Natural killer cell treated with Interleukin-12 subunit alpha and Interleukin-12 subunit beta and Interleukin-15 and Interleukin-18, amount 100 ng/mL, for 72 hours (primary cell): ENCODE measurements at regions not wholly inside any gene's neighbourhood (a gene's known extent, or its start where the extent isn't known, plus 50 kb on each side); places are given as distances from the start of the nearest gene placed in this dataset.

Source experiments
- ATAC-seq, 2 donors: fragments of 150-1000 bp; cut with Tn5 transposase in 1 of 2; sonication (Bioruptor Pico), chemical (Tn5 transposase) in 1 of 2; 2 replicates each; pipeline ENCODE4 v1.10.0; 2021
- DNase-seq: peaks from one replicate; pipeline ENCODE4 v3.0.0; 2022; ENCODE audit warnings: low spot score
- H3K27ac Mint-ChIP-seq, 2 donors: 1 replicate in 1 of 2; 2 replicates in 1 of 2; pipeline ENCODE4 v1.8.0; 2022; ENCODE audit warnings: mixed read lengths in 2 of 2, mild to moderate bottlenecking in 1 of 2, moderate library complexity in 1 of 2
- H3K27me3 Mint-ChIP-seq, 2 donors: 1 replicate in 1 of 2; 2 replicates in 1 of 2; pipeline ENCODE4 v1.8.0; 2022; ENCODE audit warnings: mixed read lengths in 2 of 2
- H3K36me3 Mint-ChIP-seq: one replicate; pipeline ENCODE4 v1.8.0; 2022; ENCODE audit warnings: mixed read lengths
- H3K4me1 Mint-ChIP-seq, 2 donors: 1 replicate in 1 of 2; 2 replicates in 1 of 2; pipeline ENCODE4 v1.8.0; 2022; ENCODE audit warnings: low read depth in 2 of 2, mixed read lengths in 2 of 2, mild to moderate bottlenecking in 1 of 2
- H3K4me3 Mint-ChIP-seq: one replicate; pipeline ENCODE4 v1.8.0; 2022; ENCODE audit warnings: mixed read lengths
- H3K9me3 Mint-ChIP-seq: 2 replicates; pipeline ENCODE4 v1.8.0; 2022; ENCODE audit warnings: mixed read lengths

GRCh38 chr5:158413122-158413680 is 554.3 kb upstream of the CLINT1 start:
- H3K27me3 Mint-ChIP-seq = peaks cover 0 to 7% of the 10 kb centered on the region in 2 donors
- H3K36me3 Mint-ChIP-seq = no peaks in the 10 kb centered on the region
- no peaks in the 10 kb centered on the region for H3K4me1 Mint-ChIP-seq
- H3K27ac Mint-ChIP-seq = no peak overlapping the region
- peaks cover 4% of the 10 kb centered on the region for H3K9me3 Mint-ChIP-seq
- DNase-seq (no peak), ATAC-seq (no peak)
- H3K4me3 Mint-ChIP-seq = no peak overlapping the region

DNA sequence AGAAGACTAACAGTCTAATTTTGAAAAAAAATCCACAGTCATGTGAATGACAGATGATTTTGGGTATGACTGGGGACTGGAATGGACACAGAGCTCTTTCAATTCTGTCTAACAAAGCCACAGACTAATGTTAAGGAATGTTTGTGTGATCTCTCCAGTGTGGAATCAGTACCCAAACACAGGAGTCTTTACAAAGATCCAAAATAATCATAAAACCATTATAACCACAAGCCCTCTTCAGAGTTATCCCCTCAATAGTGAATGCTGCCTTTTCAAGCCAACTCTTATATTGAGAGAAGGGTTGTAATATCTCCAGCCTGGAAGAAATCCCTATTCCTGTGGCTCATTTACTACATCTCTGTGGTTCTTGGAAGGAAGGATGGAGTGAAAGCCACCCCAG is 552.0 kb upstream of the CLINT1 start:
- Mint-ChIP-seq H3K4me1 (no peaks in the 10 kb centered on the region), H3K4me3 (no peak overlapping the region), H3K27me3 (peaks cover 0 to 5% of the 10 kb centered on the region in 2 donors), H3K36me3 (no peaks in the 10 kb centered on the region), H3K27ac (no peak overlapping the region), H3K9me3 (peaks cover 3% of the 10 kb centered on the region)
- no peak for DNase-seq
- ATAC-seq = no peak

DNA sequence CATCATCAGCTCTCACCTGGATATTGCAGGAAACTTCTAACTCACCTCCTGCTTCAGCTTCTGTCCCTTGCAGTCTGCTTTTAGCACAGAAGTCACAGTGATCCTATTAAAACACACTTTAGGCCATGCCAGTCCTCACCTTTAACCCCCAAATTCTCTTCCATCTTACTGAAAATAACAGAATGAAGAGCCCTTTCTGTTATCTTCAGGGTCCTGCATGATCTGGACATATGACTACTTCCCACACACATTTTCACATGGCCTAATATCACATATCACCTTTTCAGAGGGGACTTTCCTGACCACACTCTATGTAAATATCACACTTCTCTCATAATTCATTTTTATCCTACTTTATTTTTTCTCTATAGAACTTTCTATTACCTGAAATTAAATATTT is 550.6 kb upstream of the CLINT1 start:
- no peak overlapping the region for H3K27ac Mint-ChIP-seq
- peaks cover 3% of the 10 kb centered on the region for H3K9me3 Mint-ChIP-seq
- ATAC-seq (no peak), DNase-seq (no peak)
- no peaks in the 10 kb centered on the region for H3K4me1 Mint-ChIP-seq
- H3K4me3 Mint-ChIP-seq = no peak overlapping the region
- no peaks in the 10 kb centered on the region for H3K36me3 Mint-ChIP-seq
- H3K27me3 Mint-ChIP-seq = no peaks in the 10 kb centered on the region

DNA sequence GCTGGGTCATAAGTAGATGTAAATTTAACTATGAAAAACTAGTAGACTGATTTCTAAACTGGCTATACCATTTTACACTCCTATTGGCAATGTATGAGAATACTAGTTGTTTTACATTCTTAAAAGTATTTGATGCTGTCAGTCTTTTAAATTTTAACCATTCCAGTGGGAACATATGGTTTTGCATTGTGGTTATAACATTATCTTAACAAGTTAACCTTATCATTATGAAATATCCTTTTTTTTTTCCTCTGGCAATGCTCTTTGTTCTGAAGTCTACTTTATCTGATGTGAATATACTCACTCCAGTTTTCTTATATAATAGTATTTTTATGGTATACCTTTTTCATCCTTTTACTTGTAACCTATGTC is 548.9 kb upstream of the CLINT1 start:
- Mint-ChIP-seq H3K27ac (no peak overlapping the region), H3K27me3 (no peaks in the 10 kb centered on the region), H3K36me3 (peaks cover 6% of the 10 kb centered on the region), H3K4me1 (no peaks in the 10 kb centered on the region), H3K4me3 (no peak overlapping the region), H3K9me3 (peaks cover 3% of the 10 kb centered on the region)
- ATAC-seq (no peak), DNase-seq (no peak)

- Mint-ChIP-seq H3K36me3 (peaks cover 6% of the 10 kb centered on the region), H3K4me1 (no peaks in the 10 kb centered on the region), H3K9me3 (peaks cover 3% of the 10 kb centered on the region), H3K27ac (no peak overlapping the region), H3K27me3 (no peaks in the 10 kb centered on the region), H3K4me3 (no peak overlapping the region)
- ATAC-seq = peak; percentile 71 to 80
- no peak for DNase-seq
Measured at GRCh38 chr5:158406884-158407823, 548.2 kb upstream of the CLINT1 start.

DNA sequence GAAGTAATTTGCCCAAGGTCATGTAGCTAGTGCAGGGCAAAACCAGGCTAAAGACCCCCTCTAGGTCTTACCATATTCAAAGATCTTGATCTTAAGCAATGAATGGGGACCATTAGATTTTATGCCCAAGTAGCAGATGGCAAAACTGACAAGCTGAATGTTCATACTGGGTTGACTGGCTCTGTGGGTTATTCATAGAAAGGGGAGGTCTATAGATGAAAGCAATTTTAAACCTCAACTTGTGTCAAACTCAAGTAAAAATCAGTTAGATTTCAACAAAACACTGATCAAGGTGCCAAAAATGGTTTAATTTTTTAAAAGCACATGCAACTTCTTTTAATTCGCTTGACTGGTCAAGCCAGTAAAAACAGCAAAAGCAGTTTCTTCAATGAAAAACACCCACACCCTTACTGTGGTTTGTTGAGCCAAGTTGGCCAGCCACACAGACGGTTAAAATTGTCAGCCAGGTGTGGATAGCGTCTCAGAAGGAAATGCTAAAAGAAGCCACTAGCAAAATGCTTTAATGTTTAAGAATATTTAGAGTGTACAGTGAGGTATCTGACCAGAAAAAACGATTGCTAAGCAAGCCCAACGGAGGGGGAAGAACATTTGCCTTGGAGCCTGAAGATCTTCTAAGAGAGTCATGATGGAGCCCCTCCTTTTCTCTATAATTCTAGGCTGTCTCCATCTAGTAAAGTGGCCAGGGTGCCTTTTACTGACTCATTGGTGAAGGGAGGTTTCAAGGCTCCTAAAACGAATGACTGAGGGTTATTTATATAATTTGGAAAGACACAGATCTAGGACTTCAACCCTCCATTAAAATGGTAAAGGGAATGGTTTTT is 539.6 kb upstream of the CLINT1 start:
- H3K4me1 Mint-ChIP-seq = no peaks in the 10 kb centered on the region
- ATAC-seq = no peak

GRCh38 chr5:158397278-158397677 is 538.3 kb upstream of the CLINT1 start:
- no peaks in the 10 kb centered on the region for H3K9me3 Mint-ChIP-seq
- ATAC-seq (peak in 1 of 2 donors; percentile 20), DNase-seq (no peak)
- no peaks in the 10 kb centered on the region for H3K4me1 Mint-ChIP-seq
- no peaks in the 10 kb centered on the region for H3K36me3 Mint-ChIP-seq
- no peak overlapping the region for H3K27ac Mint-ChIP-seq
- peaks cover 0 to 16% of the 10 kb centered on the region in 2 donors for H3K27me3 Mint-ChIP-seq
- no peak overlapping the region for H3K4me3 Mint-ChIP-seq

More for the DNA sequence above, 539.6 kb upstream of the CLINT1 start:
- Mint-ChIP-seq H3K27me3 (peaks cover 0 to 16% of the 10 kb centered on the region in 2 donors), H3K27ac (no peak overlapping the region), H3K4me3 (no peak overlapping the region), H3K36me3 (peaks cover 6% of the 10 kb centered on the region), H3K9me3 (peaks cover 3% of the 10 kb centered on the region)
- DNase-seq = no peak

- Mint-ChIP-seq H3K36me3 (no peaks in the 10 kb centered on the region), H3K4me1 (no peaks in the 10 kb centered on the region), H3K4me3 (no peak overlapping the region), H3K27ac (no peak overlapping the region), H3K27me3 (no peaks in the 10 kb centered on the region), H3K9me3 (no peaks in the 10 kb centered on the region)
- DNase-seq (no peak), ATAC-seq (no peak)
Measured at GRCh38 chr5:158394102-158394501, 535.2 kb upstream of the CLINT1 start.

GRCh38 chr5:158393457-158393856 is 534.5 kb upstream of the CLINT1 start:
- ATAC-seq = no peak
- no peaks in the 10 kb centered on the region for H3K9me3 Mint-ChIP-seq

GRCh38 chr5:158392753-158393152 is 533.8 kb upstream of the CLINT1 start:
- Mint-ChIP-seq H3K27ac (no peak overlapping the region), H3K4me3 (no peak overlapping the region), H3K9me3 (no peaks in the 10 kb centered on the region), H3K27me3 (no peaks in the 10 kb centered on the region), H3K36me3 (no peaks in the 10 kb centered on the region), H3K4me1 (no peaks in the 10 kb centered on the region)
- ATAC-seq = no peak
- no peak for DNase-seq

More at GRCh38 chr5:158393457-158393856, 534.5 kb upstream of the CLINT1 start:
- Mint-ChIP-seq H3K36me3 (no peaks in the 10 kb centered on the region), H3K27ac (no peak overlapping the region), H3K27me3 (no peaks in the 10 kb centered on the region), H3K4me3 (no peak overlapping the region), H3K4me1 (no peaks in the 10 kb centered on the region)
- DNase-seq = no peak

DNA sequence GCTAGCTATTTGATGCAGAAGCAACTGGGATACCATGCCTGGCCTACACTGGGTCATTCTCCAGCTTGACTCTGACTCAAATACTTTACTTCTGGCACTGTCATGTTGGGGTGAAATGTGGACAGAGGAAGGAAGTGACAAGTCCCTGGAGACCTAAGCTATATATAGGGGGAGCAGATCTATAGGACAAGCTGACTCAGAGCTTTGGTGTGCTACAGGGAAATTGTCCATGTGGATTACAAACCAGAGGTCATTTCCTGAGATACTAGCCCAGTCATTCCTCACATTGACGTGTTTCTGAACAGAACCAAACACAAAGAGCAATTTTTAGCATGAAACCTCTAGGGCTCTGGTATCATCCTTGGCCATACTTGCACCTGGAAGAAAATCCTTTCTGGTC is 531.6 kb upstream of the CLINT1 start:
- Mint-ChIP-seq H3K27ac (no peak overlapping the region), H3K36me3 (no peaks in the 10 kb centered on the region), H3K4me1 (no peaks in the 10 kb centered on the region), H3K9me3 (no peaks in the 10 kb centered on the region), H3K4me3 (no peak overlapping the region), H3K27me3 (no peaks in the 10 kb centered on the region)
- ATAC-seq (no peak), DNase-seq (no peak)

- DNase-seq (no peak), ATAC-seq (no peak)
- Mint-ChIP-seq H3K36me3 (no peaks in the 10 kb centered on the region), H3K9me3 (no peaks in the 10 kb centered on the region), H3K27me3 (no peaks in the 10 kb centered on the region), H3K4me1 (no peaks in the 10 kb centered on the region), H3K27ac (no peak overlapping the region), H3K4me3 (no peak overlapping the region)
Measured at GRCh38 chr5:158389786-158390185, 530.8 kb upstream of the CLINT1 start.

GRCh38 chr5:158388021-158388420 is 529.1 kb upstream of the CLINT1 start:
- DNase-seq = no peak
- no peaks in the 10 kb centered on the region for H3K27me3 Mint-ChIP-seq
- no peak overlapping the region for H3K4me3 Mint-ChIP-seq
- H3K27ac Mint-ChIP-seq = no peak overlapping the region
- no peaks in the 10 kb centered on the region for H3K9me3 Mint-ChIP-seq
- no peak for ATAC-seq
- no peaks in the 10 kb centered on the region for H3K36me3 Mint-ChIP-seq
- no peaks in the 10 kb centered on the region for H3K4me1 Mint-ChIP-seq

GRCh38 chr5:158387499-158387898 is 528.6 kb upstream of the CLINT1 start:
- Mint-ChIP-seq H3K9me3 (no peaks in the 10 kb centered on the region), H3K27ac (no peak overlapping the region), H3K4me1 (no peaks in the 10 kb centered on the region), H3K4me3 (no peak overlapping the region), H3K27me3 (no peaks in the 10 kb centered on the region), H3K36me3 (no peaks in the 10 kb centered on the region)
- no peak for ATAC-seq
- DNase-seq = no peak
